HFF-Myc (cell line): ENCODE measurements at regions not wholly inside any gene's neighbourhood (a gene's known extent, or its start where the extent isn't known, plus 50 kb on each side); places are given as distances from the start of the nearest gene placed in this dataset.

Source experiments
- DNase-seq: peaks from one replicate; pipeline ENCODE4 v3.0.0-alpha.2; 2011; ENCODE audit warnings: low read depth; ENCODE audit errors: extremely low read depth
- H3K4me3 ChIP-seq: replicated peaks from 2 replicates; pipeline ENCODE4 v1.5.1; 2011; ENCODE audit warnings: low read depth, mild to moderate bottlenecking, control low read depth, low read length
- TF ChIP-seq, protein P1 (sequence below): IDR thresholded peaks from 2 replicates; pipeline ENCODE4 v1.5.1; 2012; ENCODE audit warnings: mild to moderate bottlenecking, low read depth, low read length, control low read depth; ENCODE audit errors: missing control alignments

DNA sequence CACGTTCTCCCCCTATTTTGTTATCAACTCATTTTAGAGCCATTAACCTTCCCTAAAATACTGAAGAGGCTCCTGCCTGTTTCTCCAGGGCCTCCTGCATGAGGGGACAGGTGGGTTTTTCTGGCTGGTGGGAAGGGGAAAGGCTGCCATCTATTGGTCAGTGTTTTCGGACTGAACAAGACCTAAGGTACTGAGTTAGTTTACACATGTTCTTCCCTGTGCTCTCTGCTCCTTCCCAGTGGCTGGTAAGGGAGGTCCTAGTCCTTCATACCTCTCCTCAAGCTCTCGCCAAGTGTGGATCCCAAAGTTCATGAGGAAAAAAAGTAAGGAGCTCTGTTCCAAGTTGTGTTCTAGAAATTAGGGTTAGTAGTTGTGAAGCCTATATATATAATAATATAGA is 357.5 kb downstream of the FSCB start:
- no peak overlapping the region for H3K4me3 ChIP-seq
- TF ChIP-seq, protein P1, sequence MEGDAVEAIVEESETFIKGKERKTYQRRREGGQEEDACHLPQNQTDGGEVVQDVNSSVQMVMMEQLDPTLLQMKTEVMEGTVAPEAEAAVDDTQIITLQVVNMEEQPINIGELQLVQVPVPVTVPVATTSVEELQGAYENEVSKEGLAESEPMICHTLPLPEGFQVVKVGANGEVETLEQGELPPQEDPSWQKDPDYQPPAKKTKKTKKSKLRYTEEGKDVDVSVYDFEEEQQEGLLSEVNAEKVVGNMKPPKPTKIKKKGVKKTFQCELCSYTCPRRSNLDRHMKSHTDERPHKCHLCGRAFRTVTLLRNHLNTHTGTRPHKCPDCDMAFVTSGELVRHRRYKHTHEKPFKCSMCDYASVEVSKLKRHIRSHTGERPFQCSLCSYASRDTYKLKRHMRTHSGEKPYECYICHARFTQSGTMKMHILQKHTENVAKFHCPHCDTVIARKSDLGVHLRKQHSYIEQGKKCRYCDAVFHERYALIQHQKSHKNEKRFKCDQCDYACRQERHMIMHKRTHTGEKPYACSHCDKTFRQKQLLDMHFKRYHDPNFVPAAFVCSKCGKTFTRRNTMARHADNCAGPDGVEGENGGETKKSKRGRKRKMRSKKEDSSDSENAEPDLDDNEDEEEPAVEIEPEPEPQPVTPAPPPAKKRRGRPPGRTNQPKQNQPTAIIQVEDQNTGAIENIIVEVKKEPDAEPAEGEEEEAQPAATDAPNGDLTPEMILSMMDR: no peak
- DNase-seq: no peak

DNA sequence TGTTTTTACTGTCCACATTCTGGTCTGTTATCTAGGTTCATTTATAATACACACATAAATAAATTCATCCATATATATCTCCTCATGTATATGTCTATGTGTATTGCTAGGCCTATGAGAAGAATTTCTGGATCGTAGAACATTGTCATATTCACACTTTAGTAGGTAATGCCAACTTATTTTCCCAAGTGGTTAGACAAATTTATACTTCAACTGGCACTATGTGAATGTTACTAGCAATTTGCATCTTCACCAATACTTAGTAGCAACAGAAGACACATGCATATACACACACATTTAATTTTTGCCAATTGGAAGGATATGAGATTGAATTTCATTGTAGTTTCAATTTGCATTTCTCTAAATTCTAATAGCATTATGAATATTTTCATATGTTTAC is 365.1 kb downstream of the FSCB start:
- TF ChIP-seq, protein P1: no peak
- H3K4me3 ChIP-seq: no peak overlapping the region
- no peak for DNase-seq

DNA sequence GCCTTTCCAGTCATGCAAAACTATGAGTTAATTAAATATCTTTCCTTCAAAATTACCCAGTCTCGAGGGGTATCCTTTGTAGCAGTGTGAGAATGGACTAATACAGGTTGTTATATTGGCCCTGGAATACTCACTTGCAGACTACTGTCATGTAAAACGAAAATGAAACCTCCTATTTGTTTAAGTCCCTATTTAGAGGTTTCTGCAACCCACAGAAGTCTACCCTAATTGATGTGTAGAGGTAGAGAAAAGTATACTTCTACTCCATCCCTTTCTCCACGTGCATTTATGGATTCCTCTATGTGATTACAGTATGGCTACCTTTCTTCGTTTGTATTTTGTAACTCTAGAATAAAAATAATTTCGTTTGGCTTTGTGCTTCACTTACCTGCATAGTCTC is 371.1 kb downstream of the FSCB start:
- TF ChIP-seq, protein P1: no peak
- DNase-seq: no peak
- H3K4me3 ChIP-seq: no peak overlapping the region

DNA sequence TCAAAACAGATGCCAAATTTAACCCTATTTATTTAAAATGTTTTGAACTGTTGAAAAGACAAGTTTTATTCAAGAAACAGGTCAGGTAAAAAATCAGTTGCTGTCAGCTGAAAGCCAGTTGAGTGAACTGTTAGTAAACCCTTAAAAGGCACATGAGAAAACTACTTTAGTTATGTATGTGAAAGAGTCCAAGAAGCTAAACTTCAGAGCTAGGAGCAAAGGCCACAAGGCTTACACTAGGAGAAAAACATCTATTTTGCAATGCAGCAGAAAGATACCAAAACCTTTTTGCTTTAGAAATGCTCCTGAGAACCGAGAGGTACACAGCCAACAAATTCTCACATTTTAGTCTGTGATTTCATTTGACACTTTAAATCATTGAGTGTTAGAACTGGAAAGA is 375.2 kb downstream of the FSCB start:
- DNase-seq: no peak
- TF ChIP-seq, protein P1: no peak
- H3K4me3 ChIP-seq: no peak overlapping the region

DNA sequence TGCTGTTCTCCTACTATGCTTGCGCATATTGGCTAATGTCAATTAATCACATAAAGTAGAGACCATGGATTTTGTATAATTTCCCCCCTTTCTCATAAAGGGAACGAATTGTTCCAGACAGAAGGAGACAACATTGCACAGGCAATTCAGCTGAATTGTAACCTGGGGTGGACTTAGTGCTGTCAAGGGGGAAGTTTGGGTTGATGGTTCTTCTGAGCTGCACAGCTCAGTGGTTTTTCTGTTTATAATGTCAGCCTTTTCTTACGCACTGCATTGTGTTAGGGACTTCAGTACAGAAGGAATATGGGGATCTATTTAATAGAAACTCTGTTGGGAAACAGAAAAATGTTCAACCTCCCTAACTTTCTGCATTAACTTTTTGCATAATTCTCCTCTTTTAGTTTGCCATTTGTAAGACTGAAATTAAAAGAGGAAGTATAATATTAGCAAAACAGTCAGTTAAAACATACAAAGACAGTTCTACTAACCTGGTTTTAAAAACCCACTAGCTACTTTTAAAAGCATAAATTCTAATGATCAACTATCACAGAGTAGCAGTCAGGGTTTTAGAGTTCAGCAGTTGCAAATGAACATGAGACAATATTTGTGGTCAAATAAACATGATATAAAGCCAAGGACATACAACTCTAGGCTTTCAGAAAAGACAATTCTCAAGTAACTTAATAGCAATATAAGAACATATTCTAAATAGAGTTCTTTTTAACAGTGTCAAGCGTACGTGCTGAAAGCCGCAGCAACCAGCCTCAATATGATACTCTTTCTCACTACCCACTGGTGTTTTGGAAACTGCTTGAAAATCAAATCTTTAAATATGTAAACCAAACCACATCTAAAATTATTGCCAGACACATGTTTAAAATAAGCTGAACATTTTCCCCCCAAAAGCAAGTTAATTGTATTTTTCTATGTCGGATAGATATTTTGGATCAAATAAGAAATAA is 393.0 kb downstream of the FSCB start:
- no peak overlapping the region for H3K4me3 ChIP-seq
- DNase-seq: no peak
- TF ChIP-seq, protein P1: no peak

DNA sequence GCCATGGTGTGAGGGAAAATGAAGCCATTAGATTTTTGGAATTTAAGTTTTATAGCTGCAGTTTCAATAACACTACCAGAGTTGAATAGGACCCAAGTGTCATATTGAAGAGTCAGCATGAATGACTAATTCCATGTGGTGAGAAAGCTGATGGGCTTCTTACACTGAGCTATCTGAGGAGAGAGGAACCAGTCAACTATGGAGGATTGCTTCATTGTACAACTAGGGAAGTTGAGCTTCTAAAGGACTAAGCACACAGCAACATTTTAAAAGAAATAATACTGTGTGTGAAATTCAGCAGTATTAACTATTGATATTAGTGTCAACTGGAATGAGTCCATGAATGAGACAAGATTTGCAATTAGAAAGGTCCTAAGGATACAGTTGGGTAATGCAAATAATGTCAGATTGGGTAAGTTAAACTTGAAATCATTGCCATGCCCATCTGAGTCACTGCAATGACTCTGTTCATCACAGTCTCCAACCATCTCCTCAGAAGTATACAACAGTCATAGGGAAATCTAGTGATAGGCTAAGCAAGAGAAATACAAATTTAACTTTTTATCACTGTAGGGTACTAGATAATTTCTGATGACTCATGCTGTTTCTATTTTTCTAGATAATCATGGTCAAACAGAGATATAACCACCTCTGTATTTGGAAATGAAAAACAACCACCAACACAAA is 394.2 kb downstream of the FSCB start:
- H3K4me3 ChIP-seq: no peak overlapping the region
- TF ChIP-seq, protein P1: no peak
- DNase-seq: no peak
